Panc1 (cell line): ENCODE measurements at regions not wholly inside any gene's neighbourhood (a gene's known extent, or its start where the extent isn't known, plus 50 kb on each side); places are given as distances from the start of the nearest gene placed in this dataset.

Experiments used
- POLR2AphosphoS5 ChIP-seq: IDR thresholded peaks from 2 replicates; pipeline ENCODE4 v1.6.1; 2012; ENCODE audit warnings: mild to moderate bottlenecking, low read depth, low read length, moderate library complexity
- SIN3A ChIP-seq: IDR thresholded peaks from 2 replicates; pipeline ENCODE4 v1.6.1; 2012; ENCODE audit warnings: low read depth, mild to moderate bottlenecking, low read length, moderate library complexity, borderline replicate concordance; ENCODE audit not compliant: insufficient read depth

- no peak for TF ChIP-seq SIN3A
- TF ChIP-seq POLR2AphosphoS5: no peak
Observed at GRCh38 chr14:51441001-51441400, 201.0 kb downstream of the TMX1 start.
